Trophoblast cell (in vitro differentiated cells and primary cell): ENCODE measurements at regions not wholly inside any gene's neighbourhood (a gene's known extent, or its start where the extent isn't known, plus 50 kb on each side); places are given as distances from the start of the nearest gene placed in this dataset.

Experiments used
- DNase-seq, 2 donors: peaks; one replicate each; pipeline ENCODE4 v3.0.0-alpha.2; 2016
- H2AFZ ChIP-seq: 2 replicates; pipeline ENCODE4 v1.6.1; 2013; ENCODE audit warnings: low read length, moderate library complexity, mild to moderate bottlenecking; ENCODE audit not compliant: insufficient read depth, poor library complexity
- H2AK5ac ChIP-seq: 2 replicates; pipeline ENCODE4 v1.6.1; 2013; ENCODE audit warnings: mild to moderate bottlenecking, low read length
- H2BK120ac ChIP-seq: 2 replicates; pipeline ENCODE4 v1.6.1; 2013; ENCODE audit warnings: low read length, mild to moderate bottlenecking, moderate library complexity; ENCODE audit not compliant: insufficient read depth, poor library complexity
- H2BK12ac ChIP-seq: 2 replicates; pipeline ENCODE4 v1.6.1; 2013; ENCODE audit warnings: mild to moderate bottlenecking, low read length, moderate library complexity
- H2BK5ac ChIP-seq: 2 replicates; pipeline ENCODE4 v1.6.1; 2013; ENCODE audit warnings: low read length, low read depth, moderate library complexity, mild to moderate bottlenecking; ENCODE audit not compliant: poor library complexity
- H3K14ac ChIP-seq: 2 replicates; pipeline ENCODE4 v1.6.1; 2013; ENCODE audit warnings: mild to moderate bottlenecking, low read length
- H3K18ac ChIP-seq: 2 replicates; pipeline ENCODE4 v1.6.1; 2013; ENCODE audit warnings: mild to moderate bottlenecking, low read length
- H3K23ac ChIP-seq: 2 replicates; pipeline ENCODE4 v1.6.1; 2013; ENCODE audit warnings: low read length
- H3K27ac ChIP-seq: 2 replicates; pipeline ENCODE4 v1.5.1; 2013; ENCODE audit warnings: low read depth, mild to moderate bottlenecking, inconsistent platforms, low read length, moderate library complexity
- H3K27me3 ChIP-seq: 2 replicates; pipeline ENCODE4 v1.6.1; 2013; ENCODE audit warnings: inconsistent platforms, mild to moderate bottlenecking, low read length, moderate library complexity; ENCODE audit not compliant: insufficient read depth
- H3K36me3 ChIP-seq, 2 experiments: 1 replicate in 1 of 2; 2 replicates in 1 of 2; pipeline ENCODE4 v1.6.1; 2013; ENCODE audit warnings: low read length in 2 of 2, mild to moderate bottlenecking in 2 of 2, moderate library complexity in 1 of 2; ENCODE audit not compliant: insufficient read depth in 2 of 2, control insufficient read depth in 1 of 2
- H3K4ac ChIP-seq: 2 replicates; pipeline ENCODE4 v1.6.1; 2013; ENCODE audit warnings: low read depth, mild to moderate bottlenecking, low read length, moderate library complexity
- H3K4me1 ChIP-seq, 2 experiments: 1 replicate in 1 of 2; 2 replicates in 1 of 2; pipeline ENCODE4 v1.6.1; 2013; ENCODE audit warnings: low read length in 2 of 2, mild to moderate bottlenecking in 2 of 2, moderate library complexity in 1 of 2; ENCODE audit not compliant: insufficient read depth in 2 of 2, control insufficient read depth in 1 of 2
- H3K4me2 ChIP-seq: 2 replicates; pipeline ENCODE4 v1.6.1; 2013; ENCODE audit warnings: inconsistent platforms, mild to moderate bottlenecking, low read length, moderate library complexity
- H3K4me3 ChIP-seq: 2 replicates; pipeline ENCODE4 v1.5.1; 2013; ENCODE audit warnings: mild to moderate bottlenecking, low read depth, low read length, inconsistent platforms
- H3K79me1 ChIP-seq: one replicate; pipeline ENCODE4 v1.6.1; 2013; ENCODE audit warnings: low read length
- H3K79me2 ChIP-seq: 2 replicates; pipeline ENCODE4 v1.6.1; 2013; ENCODE audit warnings: low read length, mild to moderate bottlenecking; ENCODE audit not compliant: control insufficient read depth, insufficient read depth, poor library complexity
- H3K9ac ChIP-seq: 2 replicates; pipeline ENCODE4 v1.6.1; 2013; ENCODE audit warnings: mild to moderate bottlenecking, low read length
- H3K9me3 ChIP-seq: 2 replicates; pipeline ENCODE4 v1.6.1; 2013; ENCODE audit warnings: low read depth, mild to moderate bottlenecking, control low read depth, inconsistent platforms, low read length; ENCODE audit not compliant: insufficient read depth
- H4K12ac ChIP-seq: 2 replicates; pipeline ENCODE4 v1.6.1; 2013; ENCODE audit warnings: low read depth, mild to moderate bottlenecking, low read length, moderate library complexity
- H4K8ac ChIP-seq: 2 replicates; pipeline ENCODE4 v1.6.1; 2013; ENCODE audit warnings: low read depth, mild to moderate bottlenecking, low read length, moderate library complexity
- H4K91ac ChIP-seq: one replicate; pipeline ENCODE4 v1.6.1; 2013; ENCODE audit warnings: low read depth, mild to moderate bottlenecking, low read length, moderate library complexity
- WGBS: extraction: QIAGEN DNeasy Blood & Tissue Kit; methylation state at CpG from one replicate; pipeline ENCODE4 v1.1.7; 2013; ENCODE audit warnings: missing lambda C conversion rate; ENCODE audit not compliant: insufficient read length, insufficient coverage; ENCODE audit errors: extremely low coverage; 5-methylcytosine and 5-hydroxymethylcytosine counted together

- H2AFZ ChIP-seq = no peak overlapping the region
- H3K9me3 ChIP-seq = no peaks in the 10 kb centered on the region
- H3K36me3 ChIP-seq = no peaks in the 10 kb centered on the region
- H3K23ac ChIP-seq = no peak overlapping the region
- no peaks in the 10 kb centered on the region for H3K79me1 ChIP-seq
- H3K27me3 ChIP-seq = no peaks in the 10 kb centered on the region
- H2AK5ac ChIP-seq = no peak overlapping the region
- no peak for DNase-seq
- no peak overlapping the region for H4K8ac ChIP-seq
- H3K14ac ChIP-seq = no peak overlapping the region
- H3K4me3 ChIP-seq = no peak overlapping the region
- no peaks in the 10 kb centered on the region for H3K79me2 ChIP-seq
- H3K4me2 ChIP-seq = no peak overlapping the region
- no peak overlapping the region for H3K9ac ChIP-seq
- H3K27ac ChIP-seq = no peak overlapping the region
- no peak overlapping the region for H4K12ac ChIP-seq
- no peak overlapping the region for H3K4ac ChIP-seq
- no peak overlapping the region for H4K91ac ChIP-seq
- no peak overlapping the region for H2BK5ac ChIP-seq
- H2BK120ac ChIP-seq = no peak overlapping the region
- H2BK12ac ChIP-seq = no peak overlapping the region
- H3K18ac ChIP-seq = no peak overlapping the region
- H3K4me1 ChIP-seq = no peaks in the 10 kb centered on the region
These were observed 293.8 kb downstream of the TSHZ3 start for GRCh38 chr19:31055454-31055853.

- no peak overlapping the region for H3K27ac ChIP-seq
These were observed 294.8 kb downstream of the TSHZ3 start for GRCh38 chr19:31054430-31054829.

GRCh38 chr19:31049431-31049830 lies 299.8 kb downstream of the TSHZ3 start:
- H2BK12ac ChIP-seq = no peak overlapping the region
- no peaks in the 10 kb centered on the region for H3K27me3 ChIP-seq
- H3K4me3 ChIP-seq = no peak overlapping the region
- no peak overlapping the region for H3K18ac ChIP-seq
- H3K79me1 ChIP-seq = no peaks in the 10 kb centered on the region
- H3K36me3 ChIP-seq = no peaks in the 10 kb centered on the region
- H2AFZ ChIP-seq = no peak overlapping the region
- H4K91ac ChIP-seq = no peak overlapping the region
- no peak overlapping the region for H3K14ac ChIP-seq
- no peak overlapping the region for H2BK5ac ChIP-seq
- no peak for DNase-seq
- H3K9ac ChIP-seq = no peak overlapping the region
- no peaks in the 10 kb centered on the region for H3K9me3 ChIP-seq
- H3K23ac ChIP-seq = no peak overlapping the region
- no peaks in the 10 kb centered on the region for H3K4me1 ChIP-seq
- H2AK5ac ChIP-seq = no peak overlapping the region
- H3K4ac ChIP-seq = no peak overlapping the region
- no peaks in the 10 kb centered on the region for H3K79me2 ChIP-seq
- no peak overlapping the region for H4K8ac ChIP-seq
- no peak overlapping the region for H3K27ac ChIP-seq
- H3K4me2 ChIP-seq = no peak overlapping the region
- no peak overlapping the region for H4K12ac ChIP-seq
- no CpG with 5 or more reads among the region's 5 CpGs for WGBS
- no peak overlapping the region for H2BK120ac ChIP-seq

More at GRCh38 chr19:31054430-31054829, 294.8 kb downstream of the TSHZ3 start:
- no peak overlapping the region for H3K4ac ChIP-seq
- no peak overlapping the region for H3K4me2 ChIP-seq
- H3K79me2 ChIP-seq = no peaks in the 10 kb centered on the region
- no peak overlapping the region for H3K14ac ChIP-seq
- H3K23ac ChIP-seq = no peak overlapping the region
- no peak overlapping the region for H4K12ac ChIP-seq
- no peak overlapping the region for H4K8ac ChIP-seq
- peak; percentile 8 to 37 for DNase-seq
- no peaks in the 10 kb centered on the region for H3K9me3 ChIP-seq
- H2AFZ ChIP-seq = no peak overlapping the region
- H3K79me1 ChIP-seq = no peaks in the 10 kb centered on the region
- H3K36me3 ChIP-seq = no peaks in the 10 kb centered on the region
- H3K4me1 ChIP-seq = no peaks in the 10 kb centered on the region
- no peak overlapping the region for H2AK5ac ChIP-seq
- H2BK5ac ChIP-seq = no peak overlapping the region
- no peak overlapping the region for H2BK120ac ChIP-seq
- H2BK12ac ChIP-seq = no peak overlapping the region
- H4K91ac ChIP-seq = no peak overlapping the region
- H3K9ac ChIP-seq = no peak overlapping the region
- H3K4me3 ChIP-seq = no peak overlapping the region
- no CpG with 5 or more reads among the region's 3 CpGs for WGBS
- no peaks in the 10 kb centered on the region for H3K27me3 ChIP-seq
- H3K18ac ChIP-seq = no peak overlapping the region

- no peak overlapping the region for H3K4me2 ChIP-seq
- H3K4me1 ChIP-seq = no peaks in the 10 kb centered on the region
- no peak overlapping the region for H3K4ac ChIP-seq
- no peak overlapping the region for H2BK5ac ChIP-seq
- no peak overlapping the region for H4K91ac ChIP-seq
- no peak overlapping the region for H2AFZ ChIP-seq
- H2BK12ac ChIP-seq = no peak overlapping the region
- no CpG with 5 or more reads among the region's 2 CpGs for WGBS
- no peak for DNase-seq
- H3K27ac ChIP-seq = no peak overlapping the region
- no peak overlapping the region for H4K8ac ChIP-seq
- H3K36me3 ChIP-seq = no peaks in the 10 kb centered on the region
- H3K27me3 ChIP-seq = no peaks in the 10 kb centered on the region
- H3K14ac ChIP-seq = no peak overlapping the region
- no peaks in the 10 kb centered on the region for H3K9me3 ChIP-seq
- H3K79me2 ChIP-seq = no peaks in the 10 kb centered on the region
- no peak overlapping the region for H2BK120ac ChIP-seq
- no peak overlapping the region for H3K23ac ChIP-seq
- H2AK5ac ChIP-seq = no peak overlapping the region
- H3K18ac ChIP-seq = no peak overlapping the region
- H3K9ac ChIP-seq = peak overlapping the region; percentile 69
- H3K79me1 ChIP-seq = no peaks in the 10 kb centered on the region
- no peak overlapping the region for H4K12ac ChIP-seq
- no peak overlapping the region for H3K4me3 ChIP-seq
These were observed 303.2 kb downstream of the TSHZ3 start for GRCh38 chr19:31046024-31046423.
